Upper lobe of left lung (tissue), 4 donors: ENCODE measurements at regions not wholly inside any gene's neighbourhood (a gene's known extent, or its start where the extent isn't known, plus 50 kb on each side); places are given as distances from the start of the nearest gene placed in this dataset.

Experiments used
- CTCF ChIP-seq, 6 experiments: fragments of 450-650 bp in 4 of 6; fragments of 200-600 bp in 2 of 6; sonication (generic) in 2 of 6; IDR thresholded peaks; one replicate each; pipeline ENCODE4 v1.5.1; 2016 to 2019; ENCODE audit warnings: antibody characterized with exemption in 6 of 6
- POLR2A ChIP-seq, 4 donors: fragments of 450-650 bp; IDR thresholded peaks; one replicate each; pipeline ENCODE4 v1.5.1; 2016 to 2017; ENCODE audit warnings: antibody characterized with exemption in 4 of 4, mild to moderate bottlenecking in 2 of 4

- TF ChIP-seq CTCF (IDR thresholded peaks at IDR 0.05) (peak in 5 of 6 experiments; percentile 25 to 46 (median 30)), POLR2A (IDR thresholded peaks at IDR 0.05) (no peak)
Observed at GRCh38 chr3:182258538-182259177, 534.6 kb upstream of the ATP11B start.
